ENCODE measurements at regions not wholly inside any gene's neighbourhood (a gene's known extent, or its start where the extent isn't known, plus 50 kb on each side); places are given as distances from the start of the nearest gene placed in this dataset.

- Histone ChIP-seq H3K36me3 (no peaks in the 10 kb centered on the region), H3K27me3 (no peaks in the 10 kb centered on the region), H3K4me1 (no peaks in the 10 kb centered on the region), H3K9me3 (no peaks in the 10 kb centered on the region), H3K4me3 (no peak overlapping the region), H3K27ac (no peak overlapping the region)
- DNase-seq (peak in 1 of 4 donors; percentile 16), ATAC-seq (no peak)
- intact Hi-C loops (cut with DNase I) = no loop called here
- no peak for TF ChIP-seq CTCF (IDR thresholded peaks at IDR 0.05)
These were observed 368.9 kb upstream of the PLSCR5 start for GRCh38 chr3:146974001-146974400.

GRCh38 chr3:146972726-146973125 is 367.6 kb upstream of the PLSCR5 start:
- no peak overlapping the region for H3K27ac ChIP-seq
- ATAC-seq (no peak), DNase-seq (no peak)
- H3K27me3 ChIP-seq = no peaks in the 10 kb centered on the region
- no peak for TF ChIP-seq CTCF (IDR thresholded peaks at IDR 0.05)
- no peaks in the 10 kb centered on the region for H3K4me1 ChIP-seq
- no peaks in the 10 kb centered on the region for H3K36me3 ChIP-seq
- intact Hi-C loops (cut with DNase I) = no loop called here
- H3K4me3 ChIP-seq = no peak overlapping the region
- H3K9me3 ChIP-seq = no peaks in the 10 kb centered on the region

- no peaks in the 10 kb centered on the region for H3K27me3 ChIP-seq
- DNase-seq = no peak
- H3K36me3 ChIP-seq = no peaks in the 10 kb centered on the region
- TF ChIP-seq CTCF (IDR thresholded peaks at IDR 0.05) = no peak
- no peak for ATAC-seq
- H3K27ac ChIP-seq = no peak overlapping the region
- H3K9me3 ChIP-seq = peaks cover 0 to 3% of the 10 kb centered on the region in 2 donors
- no peak overlapping the region for H3K4me3 ChIP-seq
- intact Hi-C loops (cut with DNase I) = no loop called here
- no peaks in the 10 kb centered on the region for H3K4me1 ChIP-seq
These were observed 365.1 kb upstream of the PLSCR5 start for GRCh38 chr3:146970236-146970635.

GRCh38 chr3:146969356-146969755 is 364.2 kb upstream of the PLSCR5 start:
- peak overlapping the region in 1 of 2 donors; percentile 39 for H3K27ac ChIP-seq
- intact Hi-C loops (cut with DNase I) = no loop called here
- ATAC-seq (no peak), DNase-seq (no peak)
- peaks cover 0 to 3% of the 10 kb centered on the region in 2 donors for H3K9me3 ChIP-seq
- no peaks in the 10 kb centered on the region for H3K36me3 ChIP-seq
- H3K27me3 ChIP-seq = no peaks in the 10 kb centered on the region
- no peaks in the 10 kb centered on the region for H3K4me1 ChIP-seq
- H3K4me3 ChIP-seq = no peak overlapping the region
- TF ChIP-seq CTCF (IDR thresholded peaks at IDR 0.05) = no peak

GRCh38 chr3:146968204-146968651 is 363.1 kb upstream of the PLSCR5 start:
- no peak for ATAC-seq
- no peaks in the 10 kb centered on the region for H3K4me1 ChIP-seq
- no peak overlapping the region for H3K4me3 ChIP-seq
- H3K36me3 ChIP-seq = no peaks in the 10 kb centered on the region
- intact Hi-C loops (cut with DNase I) = no loop called here
- no peak for DNase-seq
- H3K9me3 ChIP-seq = peaks cover 0 to 3% of the 10 kb centered on the region in 2 donors
- no peaks in the 10 kb centered on the region for H3K27me3 ChIP-seq
- TF ChIP-seq CTCF (IDR thresholded peaks at IDR 0.05) = no peak
- H3K27ac ChIP-seq = peak overlapping the region in 1 of 2 donors; percentile 35

Data from left lung (tissue), 4 donors.